NCI-H2107 treated with DMSO at 0.1 percent for 48 hours (cell line): ENCODE measurements at regions not wholly inside any gene's neighbourhood (a gene's known extent, or its start where the extent isn't known, plus 50 kb on each side); places are given as distances from the start of the nearest gene placed in this dataset.
"Not testable (repeated sequence)": the region's sequence is repeated elsewhere in the genome, so short reads cannot be mapped to it uniquely, and the experiment has no call there.

Experiments used
- DNase-seq: peaks from one replicate; lab custom pipeline; 2025; ENCODE audit not compliant: unreplicated experiment; lab: John Stamatoyannopoulos, UW

DNA sequence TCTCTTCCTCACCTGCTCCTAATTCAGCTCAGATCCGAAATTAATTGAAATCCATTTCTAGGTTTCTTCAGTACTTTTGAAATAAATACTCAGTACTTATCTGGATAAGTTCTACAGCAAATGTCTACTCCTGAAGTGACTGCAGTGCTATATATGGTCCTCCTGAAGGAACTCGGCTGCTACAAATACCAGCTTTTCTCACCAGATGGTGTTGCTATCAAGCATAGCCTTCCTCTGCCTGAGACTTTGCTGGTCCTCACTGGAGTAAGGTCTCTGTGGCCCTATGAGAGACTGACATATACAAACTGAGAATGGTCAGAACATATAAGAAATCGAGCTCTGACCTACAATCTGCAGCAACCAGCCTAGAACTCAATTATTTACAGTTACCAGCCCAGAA lies 161.6 kb downstream of the NDFIP2 start:
- DNase-seq = no peak

DNA sequence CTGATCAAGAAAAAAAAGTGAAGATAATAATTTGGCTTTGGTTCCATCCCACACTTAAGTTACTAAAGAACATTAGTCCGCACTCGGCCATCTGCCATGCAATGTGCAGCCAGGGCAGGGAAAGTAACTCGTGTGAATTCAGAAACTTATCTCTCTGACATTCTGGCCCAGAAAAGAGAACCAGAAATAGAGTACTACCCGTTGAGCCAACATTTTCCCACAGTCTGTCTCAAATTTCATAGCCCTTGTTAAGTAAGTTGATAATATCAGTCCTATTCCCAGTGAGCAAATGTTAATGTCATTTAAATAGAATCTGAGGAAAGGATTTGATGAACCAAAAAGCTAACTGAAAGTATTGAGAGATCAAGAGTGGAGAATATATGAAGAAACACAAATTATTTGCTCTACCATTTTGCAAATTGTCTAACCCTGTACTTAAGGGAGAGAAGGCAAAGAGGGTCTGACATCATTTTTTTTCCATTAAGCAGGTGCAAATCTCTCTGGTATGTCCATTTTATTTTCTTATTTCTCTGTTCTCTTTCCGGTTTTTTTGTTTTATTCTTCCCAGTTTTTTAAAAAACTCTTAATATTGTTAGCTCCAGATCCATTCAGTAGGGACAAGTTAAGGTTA lies 156.3 kb downstream of the NDFIP2 start:
- no peak for DNase-seq

DNA sequence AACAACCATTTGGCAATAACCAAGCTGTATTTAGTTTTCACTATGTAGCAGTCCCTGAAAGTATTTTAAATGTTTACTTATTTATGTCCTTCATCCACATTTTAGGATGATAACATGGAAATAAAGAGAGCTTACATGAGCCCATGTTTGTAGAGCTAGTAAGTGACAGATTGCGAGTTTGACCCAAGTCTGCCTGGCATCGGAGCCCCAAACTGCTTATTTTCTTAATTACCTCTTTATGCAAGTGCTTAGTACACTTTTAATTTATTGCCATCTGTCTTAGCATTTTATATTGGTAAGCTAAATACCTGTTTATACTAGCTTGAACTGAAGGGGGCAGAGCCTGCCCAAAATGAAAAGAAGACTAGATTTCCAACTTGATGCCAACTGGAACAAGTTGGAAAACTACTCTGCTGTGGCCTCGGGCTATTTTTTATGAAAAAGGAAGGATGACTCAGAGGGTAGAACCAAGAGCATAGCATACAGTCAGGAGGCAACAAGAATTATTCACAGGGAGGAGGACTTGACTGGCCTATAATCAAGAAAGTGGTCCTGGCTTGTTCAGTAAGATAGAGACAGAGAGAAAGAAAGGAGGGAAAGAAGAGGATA lies 150.2 kb downstream of the NDFIP2 start:
- no peak for DNase-seq

- no peak for DNase-seq
Observed at GRCh38 chr13:79628463-79628862, 147.5 kb downstream of the NDFIP2 start.

- no peak for DNase-seq
Observed at GRCh38 chr13:79626924-79627323, 146.0 kb downstream of the NDFIP2 start.

DNA sequence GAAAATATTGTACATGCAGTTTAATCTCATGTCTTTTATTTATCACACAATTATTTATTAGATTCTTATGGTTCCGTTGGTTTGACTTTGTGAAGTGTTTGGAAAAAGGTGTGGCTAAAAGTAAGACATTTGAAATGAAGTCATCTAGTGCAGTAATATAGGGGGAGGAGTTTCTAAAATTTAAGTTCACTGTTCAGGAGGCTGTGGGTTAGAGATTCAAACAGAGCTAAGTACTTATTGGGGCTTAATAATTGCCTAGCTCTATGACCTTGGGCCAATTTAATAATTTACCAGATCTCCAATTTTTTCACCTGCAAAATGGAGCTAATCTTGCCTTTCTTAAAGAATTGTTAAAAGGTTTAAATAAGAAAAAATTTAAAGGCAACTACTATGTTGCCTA lies 144.6 kb downstream of the NDFIP2 start:
- no peak for DNase-seq

- no peak for DNase-seq
Observed at GRCh38 chr13:79621902-79622301, 140.9 kb downstream of the NDFIP2 start.

- DNase-seq = no peak
Observed at GRCh38 chr13:79621449-79621848, 140.5 kb downstream of the NDFIP2 start.

DNA sequence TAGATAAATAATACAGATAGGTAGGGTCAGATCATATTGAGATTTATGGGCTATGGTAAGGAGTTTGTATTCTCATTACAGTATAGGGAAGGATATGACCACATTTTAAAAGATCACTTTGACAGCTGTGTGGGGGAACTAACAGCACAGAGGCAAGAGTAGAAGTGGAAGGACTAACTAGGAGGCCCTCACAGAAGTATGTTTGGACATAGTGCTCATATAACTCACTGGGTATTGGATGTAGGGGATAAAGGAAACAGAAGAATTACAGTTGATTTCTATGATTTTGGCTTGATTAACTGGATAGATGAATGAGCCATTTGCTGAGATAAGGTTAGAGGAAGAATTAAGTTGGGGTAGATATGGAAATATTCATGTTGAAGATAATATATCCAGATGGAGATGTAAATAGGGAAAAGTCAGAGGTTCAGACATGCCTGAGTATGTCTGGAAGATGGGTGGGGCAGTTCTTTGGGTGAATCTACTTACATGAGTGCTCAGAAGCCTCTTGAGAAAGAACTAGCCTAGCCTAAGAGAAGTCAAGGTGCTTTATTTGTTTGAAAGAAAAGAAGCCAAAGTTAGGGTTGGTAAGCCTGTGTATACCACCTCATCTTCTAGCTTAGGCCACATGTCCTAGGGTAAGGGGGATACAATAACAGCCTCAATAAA lies 133.4 kb downstream of the NDFIP2 start:
- no peak for DNase-seq

DNA sequence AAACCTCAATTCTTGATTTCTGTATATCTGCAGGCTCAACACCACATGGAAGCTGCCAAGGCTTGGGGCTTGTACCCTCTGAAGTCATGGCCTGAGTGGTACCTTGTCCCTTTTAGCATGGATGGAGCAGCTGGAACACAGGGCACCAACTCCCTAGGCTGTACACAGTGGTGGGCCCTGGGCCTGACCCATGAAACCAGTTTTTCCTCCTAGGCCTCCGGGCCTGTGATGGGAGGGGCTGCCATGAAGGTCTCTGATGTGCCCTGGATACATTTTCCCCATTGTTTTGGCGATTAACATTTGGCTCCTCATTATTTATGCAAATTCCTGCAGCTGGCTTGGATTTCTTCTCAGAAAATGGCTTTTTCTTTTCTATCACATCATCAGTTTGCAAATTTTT lies 131.6 kb downstream of the NDFIP2 start:
- DNase-seq = no peak

DNA sequence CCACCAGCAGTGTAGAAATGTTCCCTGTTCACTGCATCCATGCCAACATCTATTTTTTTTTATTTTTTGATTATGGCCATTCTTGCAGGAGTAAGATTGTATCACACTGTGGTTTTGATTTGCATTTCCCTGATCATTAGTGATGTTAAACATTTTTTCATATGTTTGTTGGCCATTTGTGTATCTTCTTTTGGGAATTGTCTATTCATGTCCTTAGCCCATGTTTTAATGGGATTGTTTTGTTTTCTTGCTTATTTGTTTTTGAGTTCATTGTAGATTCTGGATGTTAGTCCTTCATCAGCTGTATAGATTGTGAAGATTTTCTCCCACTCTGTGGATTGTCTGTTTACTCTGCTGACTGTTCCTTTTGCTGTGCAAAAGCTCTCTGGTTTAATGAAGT lies 126.9 kb downstream of the NDFIP2 start:
- DNase-seq = not testable (repeated sequence)
